Pancreas (tissue), 10 donors: ENCODE measurements at regions not wholly inside any gene's neighbourhood (a gene's known extent, or its start where the extent isn't known, plus 50 kb on each side); places are given as distances from the start of the nearest gene placed in this dataset.
"Not testable (repeated sequence)": the region's sequence is repeated elsewhere in the genome, so short reads cannot be mapped to it uniquely, and the experiment has no call there.

Experiments
- ATAC-seq, 4 donors: fragments of 200-7000 bp; cut with Tn5 transposase; one replicate each; pipeline versions ENCODE4 v1.8.0 to v1.9.1; 2020; ENCODE audit warnings: mild to moderate bottlenecking in 4 of 4, moderate library complexity in 4 of 4
- DNase-seq, 6 donors: peaks; one replicate each; pipeline ENCODE4 v3.0.0-alpha.2; 2020
- FAIRE-seq: peaks from 2 replicates; lab custom pipeline; 2012; peaks lifted over from hg19 to GRCh38; lab: Jason Lieb, UNC
- H3K27ac ChIP-seq, 4 donors: fragments of 200-600 bp; sonication (generic); 1 replicate in 3 of 4; 2 replicates in 1 of 4; pipeline versions ENCODE4 v1.5.0 to v1.8.0; 2020
- H3K27me3 ChIP-seq, 4 donors: fragments of 200-600 bp; one replicate each; pipeline ENCODE4 v1.8.0; 2021
- H3K36me3 ChIP-seq, 3 donors: fragments of 200-600 bp; sonication (generic) in 1 of 3; one replicate each; pipeline versions ENCODE4 v1.5.0 to v1.8.0; 2020 to 2021
- H3K4me1 ChIP-seq, 3 donors: fragments of 200-600 bp; one replicate each; pipeline ENCODE4 v1.8.0; 2021
- H3K4me3 ChIP-seq, 4 donors: fragments of 200-600 bp; sonication (generic) in 2 of 4; one replicate each; pipeline versions ENCODE4 v1.5.0 to v1.8.0; 2020 to 2021
- H3K9me3 ChIP-seq, 4 donors: fragments of 200-600 bp; one replicate each; pipeline ENCODE4 v1.8.0; 2021
- CTCF ChIP-seq, 4 donors: fragments of 200-600 bp; sonication (generic) in 3 of 4; IDR thresholded peaks; one replicate each; pipeline versions ENCODE4 v1.5.0 to v1.8.0; 2021; ENCODE audit warnings: antibody characterized with exemption in 4 of 4
- WGBS, 2 donors: extraction: QIAGEN DNeasy Blood & Tissue Kit; methylation state at CpG; one replicate each; pipeline ENCODE4 v1.1.7; 2013; 5-methylcytosine and 5-hydroxymethylcytosine counted together
- intact Hi-C, 3 donors: fragments of 100-400 bp; cut with DNase I; formaldehyde crosslinking; loops; one replicate each; pipeline versions ENCODE4 v1.11.1 to v1.14.2; 2022
- donor health status: healthy with polysubstance abuse.
- donor health status: DM: no; HTN: no; CAD: no; lungs with moderate emphysema.
- donor health status: DM: no; HTN: no; CAD: no.
- donor health status: control.
- donor health status: control.
- donor health status: Bipolar disorder and iron deficiency.
- donor health status: DM: yes; HTN: yes; CAD: no.
- donor health status: DM: no; HTN: no; CAD: no.
- donor health status: DM: no; HTN: no; CAD: no.
- donor health status: DM: yes; HTN: yes; CAD: no.

- H3K9me3 ChIP-seq: no peaks in the 10 kb centered on the region
- H3K27ac ChIP-seq: no peak overlapping the region
- no peak for DNase-seq
- no peak for ATAC-seq
- WGBS, 2 donors: 66 to 75% methylated on average over 2 of the region's 2 CpGs
- TF ChIP-seq CTCF (IDR thresholded peaks at IDR 0.05): no peak
- H3K36me3 ChIP-seq: no peaks in the 10 kb centered on the region
- H3K27me3 ChIP-seq: no peaks in the 10 kb centered on the region
- FAIRE-seq: no peak
- no peak overlapping the region for H3K4me3 ChIP-seq
- no peaks in the 10 kb centered on the region for H3K4me1 ChIP-seq
- intact Hi-C loops: no loop called here
Measured at GRCh38 chr6:15184441-15184861, 61.4 kb upstream of the JARID2 start.

- intact Hi-C loops, ATAC-seq, H3K4me3 ChIP-seq, H3K36me3 ChIP-seq, DNase-seq, H3K9me3 ChIP-seq, FAIRE-seq, H3K4me1 ChIP-seq, H3K27ac ChIP-seq, H3K27me3 ChIP-seq: not testable (repeated sequence)
- 86% methylated on average over 8 of the region's 8 CpGs for WGBS, 2 donors
Measured at GRCh38 chr6:15185111-15185510, 60.8 kb upstream of the JARID2 start.

- H3K9me3 ChIP-seq, H3K36me3 ChIP-seq, FAIRE-seq, ATAC-seq, H3K4me3 ChIP-seq, DNase-seq, H3K27ac ChIP-seq, H3K27me3 ChIP-seq, H3K4me1 ChIP-seq, intact Hi-C loops: not testable (repeated sequence)
- WGBS, 2 donors: 80 to 90% methylated on average over 10 of the region's 10 CpGs
Measured at GRCh38 chr6:15193451-15193850, 52.4 kb upstream of the JARID2 start.

GRCh38 chr6:15194453-15194852, 51.4 kb upstream of the JARID2 start:
- no peak for FAIRE-seq
- intact Hi-C loops: no loop called here
- H3K27ac ChIP-seq: no peak overlapping the region
- H3K36me3 ChIP-seq: no peaks in the 10 kb centered on the region
- no peaks in the 10 kb centered on the region for H3K4me1 ChIP-seq
- no peak for DNase-seq
- 89 to 97% methylated on average over 4 of the region's 4 CpGs for WGBS, 2 donors
- H3K4me3 ChIP-seq: no peak overlapping the region
- no peak for ATAC-seq
- H3K9me3 ChIP-seq: no peaks in the 10 kb centered on the region
- H3K27me3 ChIP-seq: no peaks in the 10 kb centered on the region
- no peak for TF ChIP-seq CTCF (IDR thresholded peaks at IDR 0.05)
